ENCODE measurements at regions not wholly inside any gene's neighbourhood (a gene's known extent, or its start where the extent isn't known, plus 50 kb on each side); places are given as distances from the start of the nearest gene placed in this dataset.

GRCh38 chr3:64306745-64307144 is 81.5 kb upstream of the PRICKLE2 start:
- no peak for DNase-seq

DNA sequence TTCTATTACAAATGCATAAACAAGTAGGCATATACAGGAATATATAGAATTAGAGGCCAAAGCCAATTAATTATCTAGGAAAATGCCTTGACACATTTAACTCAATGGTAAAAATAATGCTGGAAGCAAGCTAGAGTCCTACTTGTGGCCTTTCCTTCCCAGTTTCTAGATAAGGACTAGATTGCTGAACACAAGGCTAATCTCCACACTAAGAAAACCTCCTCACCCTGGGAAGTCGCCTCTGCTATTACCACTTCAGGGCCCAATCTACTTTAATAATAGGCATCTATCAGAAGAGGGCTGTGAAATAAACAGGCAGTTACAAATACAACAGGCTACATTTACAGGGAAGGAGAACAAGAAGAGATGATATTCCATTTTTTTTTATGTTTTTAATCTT is 80.5 kb upstream of the PRICKLE2 start:
- DNase-seq: no peak

DNA sequence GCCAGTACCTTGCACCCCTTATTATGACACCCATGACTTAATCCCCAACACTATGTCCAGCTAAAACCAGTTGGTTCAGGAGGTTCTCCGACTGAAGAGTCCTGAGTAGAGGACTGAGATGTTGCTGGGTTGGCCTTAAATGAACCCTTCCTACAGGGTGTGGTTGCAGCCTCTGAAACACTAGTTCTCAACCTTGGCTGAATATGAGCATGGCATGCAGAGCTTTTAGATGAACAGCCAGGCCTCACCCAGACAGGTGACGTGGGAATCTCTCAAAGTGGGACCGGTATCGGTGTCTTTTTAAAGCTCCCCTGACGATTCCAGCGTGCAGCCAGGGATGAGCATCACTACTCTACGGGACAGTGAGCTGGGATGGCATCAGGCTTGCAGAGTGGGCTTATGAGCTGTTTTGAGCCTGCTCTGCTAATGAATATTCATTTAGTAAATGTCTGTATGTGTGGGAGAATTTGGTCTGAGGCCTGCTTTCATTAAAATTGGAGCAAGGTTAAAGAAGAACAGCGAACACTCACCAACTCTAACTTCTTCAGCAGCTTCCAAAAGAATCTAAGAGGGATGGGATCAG is 79.7 kb upstream of the PRICKLE2 start:
- no peak for DNase-seq

DNA sequence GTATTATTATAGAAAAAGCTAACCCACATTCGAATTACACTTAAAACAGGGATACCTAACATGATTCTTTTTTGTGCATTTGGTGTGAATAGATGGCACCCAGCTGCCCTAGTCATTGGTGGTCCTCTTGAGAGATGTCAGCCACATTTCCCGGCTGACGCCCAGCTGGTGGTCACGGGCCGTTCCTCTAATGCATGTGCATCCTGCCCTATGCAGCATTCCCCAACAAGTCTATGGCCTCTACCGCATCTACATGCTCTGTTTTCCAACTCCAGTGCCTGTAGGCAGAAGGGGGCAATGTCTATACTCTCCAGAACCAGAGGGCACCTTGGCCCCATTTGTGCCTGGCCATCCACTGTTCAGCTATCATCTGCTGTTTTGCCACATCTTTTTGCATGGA is 78.6 kb upstream of the PRICKLE2 start:
- no peak for DNase-seq

- no peak for DNase-seq
These were observed 78.1 kb upstream of the PRICKLE2 start for GRCh38 chr3:64303401-64303800.

DNA sequence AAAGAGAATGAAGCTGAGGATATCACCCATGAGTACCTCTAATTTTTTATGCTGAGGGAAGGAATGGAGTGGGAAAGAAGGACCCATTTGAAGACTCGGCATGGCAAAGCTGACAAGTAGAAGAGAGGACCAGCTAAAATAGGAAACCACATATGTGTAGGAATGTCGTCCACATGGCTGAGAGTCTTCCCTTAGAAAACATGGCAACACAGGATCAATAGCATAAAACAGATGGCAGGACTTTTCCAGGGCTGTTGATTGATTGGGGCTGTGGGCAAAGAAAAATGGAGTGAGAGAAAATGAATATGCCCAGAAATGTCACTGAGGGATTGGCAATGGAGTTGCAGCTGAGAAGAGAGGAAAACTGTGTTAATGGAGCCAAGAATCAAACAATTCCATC is 76.2 kb upstream of the PRICKLE2 start:
- DNase-seq: no peak

- no peak for DNase-seq
These were observed 75.6 kb upstream of the PRICKLE2 start for GRCh38 chr3:64300790-64301423.

DNA sequence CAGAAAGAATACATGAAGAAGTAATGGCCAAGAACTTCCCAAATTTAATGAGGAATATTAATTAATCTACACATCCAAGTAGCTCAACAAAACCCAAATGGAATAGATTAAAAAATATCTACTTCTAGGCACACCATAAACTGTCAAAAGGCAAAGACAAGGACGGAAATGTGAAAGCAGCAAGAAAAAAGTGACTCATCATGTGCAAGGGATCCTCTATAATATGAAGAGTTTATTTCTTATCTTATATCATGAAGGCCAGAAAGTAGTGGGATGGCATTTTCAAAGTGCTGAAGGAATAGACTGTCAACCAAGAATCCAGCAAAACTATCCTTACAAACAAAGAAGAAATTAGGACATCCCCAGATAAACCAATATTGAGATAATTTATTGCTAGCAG is 73.9 kb upstream of the PRICKLE2 start:
- no peak for DNase-seq

DNA sequence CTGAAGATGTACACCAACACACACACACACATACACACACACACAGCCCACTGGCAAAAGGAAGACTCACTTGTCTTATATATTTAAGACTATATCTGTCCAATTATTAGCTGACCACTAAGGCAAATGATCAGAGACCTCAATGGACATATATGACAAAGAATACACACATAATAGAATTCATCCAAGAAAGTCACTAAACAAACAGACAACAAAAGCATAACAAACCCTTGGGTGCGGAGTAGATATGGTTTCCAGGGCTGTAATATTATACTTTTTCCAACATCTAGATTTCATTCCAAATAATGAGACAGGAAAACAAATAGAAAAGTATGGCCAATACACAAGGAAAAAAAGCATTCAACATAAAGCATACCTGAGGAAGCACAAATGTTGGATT is 72.3 kb upstream of the PRICKLE2 start:
- DNase-seq: no peak

DNA sequence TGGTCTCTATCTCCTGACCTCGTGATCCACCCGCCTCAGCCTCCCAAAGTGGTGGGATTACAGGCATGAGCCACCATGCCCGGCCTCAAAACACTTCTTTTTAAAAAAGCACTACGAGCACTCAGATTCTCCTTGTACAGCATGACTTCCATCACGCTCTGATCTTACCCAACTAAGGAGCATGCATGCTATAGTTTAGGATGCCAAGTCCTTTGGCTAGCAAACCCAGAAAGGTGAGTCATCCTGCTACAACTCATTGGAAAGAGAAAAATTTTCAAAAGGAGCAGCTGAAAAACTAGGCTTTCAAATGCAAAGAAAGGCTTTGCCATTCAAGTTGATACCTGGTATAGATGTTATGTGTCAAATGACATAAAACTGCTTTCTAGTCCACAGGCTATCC is 70.3 kb upstream of the PRICKLE2 start:
- no peak for DNase-seq

- no peak for DNase-seq
These were observed 69.5 kb upstream of the PRICKLE2 start for GRCh38 chr3:64294771-64295170.

DNA sequence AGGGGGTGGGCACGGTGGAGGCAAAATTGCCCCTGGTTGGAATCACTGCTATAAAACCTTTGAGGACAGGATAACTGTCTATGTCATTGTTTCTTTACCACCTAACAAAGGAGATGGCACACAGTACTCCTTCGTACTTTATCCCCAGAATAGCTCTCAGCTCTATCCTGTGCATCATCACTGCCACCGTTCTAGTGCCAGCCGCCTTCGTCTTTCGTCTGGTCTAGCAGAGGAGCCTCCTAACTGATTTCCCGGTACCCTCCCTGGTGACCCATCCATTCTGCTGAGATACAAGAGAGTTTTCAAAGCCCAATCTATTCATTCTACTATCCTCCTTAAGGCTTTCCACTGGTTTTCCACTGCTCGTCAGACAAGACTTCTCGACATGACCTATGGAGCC is 67.9 kb upstream of the PRICKLE2 start:
- DNase-seq: no peak

- DNase-seq: no peak
These were observed 66.7 kb upstream of the PRICKLE2 start for GRCh38 chr3:64291956-64292355.

GRCh38 chr3:64291345-64291744 is 66.1 kb upstream of the PRICKLE2 start:
- peak; percentile 1 for DNase-seq

DNA sequence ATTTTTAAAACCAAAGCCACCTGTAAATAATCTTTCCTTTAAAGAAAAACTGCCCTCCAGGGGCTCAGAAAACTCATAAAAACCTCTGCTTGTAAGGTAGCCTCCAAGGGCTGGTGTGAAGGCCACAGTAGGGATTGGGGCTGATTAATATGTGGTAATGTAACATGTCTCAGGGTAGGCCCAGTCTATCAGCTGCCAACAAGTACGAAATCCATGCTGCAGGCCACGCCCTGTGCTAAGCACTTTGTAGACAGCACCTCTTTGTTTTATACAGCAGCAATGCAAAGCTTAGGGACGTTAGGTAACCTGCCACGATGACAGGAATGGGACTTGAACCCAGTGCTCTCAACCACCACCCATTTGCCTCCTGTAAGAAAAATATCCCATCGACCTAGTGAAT is 65.6 kb upstream of the PRICKLE2 start:
- no peak for DNase-seq

- DNase-seq: no peak
These were observed 64.9 kb upstream of the PRICKLE2 start for GRCh38 chr3:64290161-64290560.

DNA sequence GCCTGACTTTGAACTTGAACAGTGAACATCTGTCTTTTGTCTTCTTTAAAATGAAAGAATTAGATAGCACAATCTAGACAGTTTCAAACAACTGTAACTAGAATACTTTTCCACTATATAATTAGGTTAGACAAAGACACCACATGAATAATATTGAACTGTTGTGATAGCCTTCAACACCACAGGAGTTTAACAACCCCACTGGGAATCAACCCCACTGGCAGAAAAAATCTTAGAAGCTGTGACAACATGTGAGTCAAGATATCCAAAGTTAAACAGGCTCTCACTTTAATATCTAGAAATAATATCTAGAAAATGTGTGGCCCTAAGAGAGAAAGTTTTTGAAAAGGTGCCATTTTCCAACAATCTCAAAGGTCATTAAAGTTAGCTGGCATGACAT is 64.4 kb upstream of the PRICKLE2 start:
- no peak for DNase-seq

- no peak for DNase-seq
These were observed 53.4 kb upstream of the PRICKLE2 start for GRCh38 chr3:64278625-64279024.

- no peak for DNase-seq
These were observed 50.9 kb upstream of the PRICKLE2 start for GRCh38 chr3:64276131-64276530.
